B cell (primary cell): ENCODE measurements at regions not wholly inside any gene's neighbourhood (a gene's known extent, or its start where the extent isn't known, plus 50 kb on each side); places are given as distances from the start of the nearest gene placed in this dataset.

Source experiments
- ATAC-seq: fragments of 200-7000 bp; cut with Tn5 transposase; one replicate; pipeline ENCODE4 v1.10.0; 2021; ENCODE audit warnings: low read depth, mild to moderate bottlenecking, moderate number of reproducible peaks, moderate library complexity
- CTCF ChIA-PET: fragments of 350-600 bp; sonication (Branson Sonifier 250); formaldehyde crosslinking; loops from one replicate; lab custom pipeline; 2021; ENCODE audit warnings: antibody characterized with exemption, inconsistent platforms; lab: Charles Lee
- POLR2A ChIA-PET: fragments of 350-600 bp; sonication (Branson Sonifier 250); formaldehyde crosslinking; loops from one replicate; lab custom pipeline; 2021; ENCODE audit warnings: antibody characterized with exemption; lab: Charles Lee
- DNase-seq: peaks from one replicate; pipeline ENCODE4 v3.0.0; 2013
- H2AFZ ChIP-seq: 2 replicates; pipeline ENCODE4 v1.6.1; 2012; ENCODE audit warnings: mild to moderate bottlenecking, low read depth, low read length; ENCODE audit not compliant: insufficient read depth, poor library complexity, severe bottlenecking
- H3K27ac ChIP-seq, 2 donors: 1 replicate in 1 of 2; 2 replicates in 1 of 2; pipeline ENCODE4 v1.5.1; 2012 to 2013; ENCODE audit warnings: low read length in 2 of 2, mild to moderate bottlenecking in 2 of 2, moderate library complexity in 1 of 2
- H3K27me3 ChIP-seq, 4 experiments: fragments of 200-600 bp in 1 of 4; sonication (generic) in 1 of 4; replicated peaks in 1 of 4; 1 replicate in 2 of 4; 2 replicates in 2 of 4; pipeline versions ENCODE4 v1.6.1 to v1.7.0; 2013 to 2016; ENCODE audit warnings: low read length in 3 of 4, mild to moderate bottlenecking in 2 of 4, mixed read lengths in 1 of 4, moderate library complexity in 1 of 4; ENCODE audit not compliant: insufficient read depth in 4 of 4, control insufficient read depth in 3 of 4; ENCODE audit errors: control extremely low read depth in 1 of 4
- H3K36me3 ChIP-seq, 2 experiments: replicated peaks in 1 of 2; 1 replicate in 1 of 2; 2 replicates in 1 of 2; pipeline versions ENCODE4 v1.6.1 to v1.7.1; 2013; ENCODE audit warnings: low read length in 1 of 2; ENCODE audit not compliant: insufficient read depth in 2 of 2, control insufficient read depth in 1 of 2; ENCODE audit errors: control extremely low read depth in 1 of 2, extremely low read depth in 1 of 2
- H3K4me1 ChIP-seq, 2 donors: fragments of 200-600 bp in 1 of 2; sonication (generic) in 1 of 2; 1 replicate in 1 of 2; 2 replicates in 1 of 2; pipeline versions ENCODE4 v1.5.1 to v1.6.1; 2013 to 2017; ENCODE audit warnings: low read length in 2 of 2; ENCODE audit not compliant: control insufficient read depth in 2 of 2, insufficient read depth in 2 of 2
- H3K4me2 ChIP-seq: replicated peaks from 2 replicates; pipeline ENCODE3; 2012; ENCODE audit warnings: mild to moderate bottlenecking, low read depth, low read length; ENCODE audit not compliant: poor library complexity, severe bottlenecking
- H3K4me3 ChIP-seq, 5 experiments: fragments of 200-600 bp in 1 of 5; sonication (generic) in 1 of 5; 1 replicate in 3 of 5; 2 replicates in 2 of 5; pipeline versions ENCODE4 v1.5.1 to v1.7.0; 2011 to 2016; ENCODE audit warnings: low read length in 4 of 5, mild to moderate bottlenecking in 4 of 5, low read depth in 2 of 5, control low read depth in 1 of 5, moderate library complexity in 1 of 5; ENCODE audit not compliant: insufficient read depth in 1 of 5; ENCODE audit errors: control extremely low read depth in 1 of 5, extremely low read depth in 1 of 5
- H3K79me2 ChIP-seq: fragments of 200-600 bp; sonication (generic); one replicate; pipeline ENCODE4 v1.6.0; 2016; ENCODE audit warnings: low read length; ENCODE audit not compliant: control insufficient read depth, insufficient read depth
- H3K9ac ChIP-seq: fragments of 200-600 bp; sonication (generic); 2 replicates; pipeline ENCODE4 v1.6.1; 2017; ENCODE audit warnings: mild to moderate bottlenecking, low read length, moderate library complexity
- H3K9me3 ChIP-seq, 3 donors: one replicate each; pipeline versions ENCODE4 v1.6.1 to v1.7.1; 2013; ENCODE audit warnings: low read length in 2 of 3; ENCODE audit not compliant: control insufficient read depth in 2 of 3, insufficient read depth in 1 of 3; ENCODE audit errors: control extremely low read depth in 1 of 3
- H4K20me1 ChIP-seq: 2 replicates; pipeline ENCODE4 v1.6.0; 2012; ENCODE audit warnings: mild to moderate bottlenecking, low read length; ENCODE audit not compliant: insufficient read depth, control insufficient read depth, poor library complexity, severe bottlenecking
- H3K27ac Mint-ChIP-seq: one replicate; pipeline ENCODE4 v1.8.0; 2021; ENCODE audit warnings: mixed read lengths
- H3K27me3 Mint-ChIP-seq: one replicate; pipeline ENCODE4 v1.8.0; 2021; ENCODE audit warnings: mixed read lengths
- H3K4me1 Mint-ChIP-seq: one replicate; pipeline ENCODE4 v1.8.0; 2021; ENCODE audit warnings: mixed read lengths
- H3K4me3 Mint-ChIP-seq: one replicate; pipeline ENCODE4 v1.8.0; 2021; ENCODE audit warnings: mixed read lengths
- H3K9me3 Mint-ChIP-seq: one replicate; pipeline ENCODE4 v1.8.0; 2022; ENCODE audit warnings: mixed read lengths; ENCODE audit not compliant: insufficient read depth
- CTCF ChIP-seq: fragments of 200-600 bp; IDR thresholded peaks from one replicate; pipeline ENCODE4 v1.8.0; 2022; ENCODE audit warnings: antibody characterized with exemption, mild to moderate bottlenecking
- EZH2 ChIP-seq: IDR thresholded peaks from 2 replicates; pipeline ENCODE4 v1.6.1; 2012; ENCODE audit warnings: borderline replicate concordance, low read depth, mild to moderate bottlenecking, moderate library complexity, low read length; ENCODE audit not compliant: insufficient read depth, poor library complexity, severe bottlenecking
- WGBS: methylation state at CpG from one replicate; pipeline ENCODE4 v1.1.5; 2013; ENCODE audit warnings: missing lambda C conversion rate; ENCODE audit not compliant: insufficient coverage; 5-methylcytosine and 5-hydroxymethylcytosine counted together
- intact Hi-C: fragments of 100-400 bp; cut with micrococcal nuclease; formaldehyde crosslinking; loops from one replicate; pipeline ENCODE4 v1.10.0; 2022

GRCh38 chr17:72502371-72503341 lies 381.8 kb downstream of the SOX9 start:
- POLR2A ChIA-PET, result no interaction called here
- no peak overlapping the region for H3K4me3 Mint-ChIP-seq

More at GRCh38 chr17:72502371-72503341, 381.8 kb downstream of the SOX9 start:
- peaks cover 4% of the 10 kb centered on the region for H3K9me3 Mint-ChIP-seq
- Histone ChIP-seq H3K27ac (no peak overlapping the region), H3K9me3 (peaks cover 0 to 6% (median 0%) of the 10 kb centered on the region in 3 donors), H3K79me2 (no peaks in the 10 kb centered on the region), H4K20me1 (no peaks in the 10 kb centered on the region), H3K27me3 (peaks cover 0 to 3% (median 0%) of the 10 kb centered on the region in 4 experiments), H3K4me2 (no peak overlapping the region), H3K4me1 (no peaks in the 10 kb centered on the region), H3K36me3 (no peaks in the 10 kb centered on the region), H2AFZ (no peak overlapping the region), H3K9ac (no peak overlapping the region), H3K4me3 (no peak overlapping the region)
- TF ChIP-seq EZH2 (no peak), CTCF (no peak)
- CTCF ChIA-PET, result no interaction called here
- peaks cover 4% of the 10 kb centered on the region for H3K27me3 Mint-ChIP-seq
- no peak overlapping the region for H3K27ac Mint-ChIP-seq
- ATAC-seq, result no peak
- WGBS, result 76% methylated on average over 18 of the region's 19 CpGs
- H3K4me1 Mint-ChIP-seq, result no peaks in the 10 kb centered on the region
- intact Hi-C loops, result no loop called here
- DNase-seq, result no peak
